22Rv1 (cell line): ENCODE measurements at regions not wholly inside any gene's neighbourhood (a gene's known extent, or its start where the extent isn't known, plus 50 kb on each side); places are given as distances from the start of the nearest gene placed in this dataset.

Experiments
- CTCF ChIP-seq: fragments of 450-650 bp; IDR thresholded peaks from 2 replicates; pipeline ENCODE4 v1.5.1; 2017; ENCODE audit warnings: mild to moderate bottlenecking
- ZFX ChIP-seq: fragments of 450-650 bp; IDR thresholded peaks from 2 replicates; pipeline ENCODE4 v1.6.1; 2017; ENCODE audit warnings: antibody characterized with exemption, borderline replicate concordance

DNA sequence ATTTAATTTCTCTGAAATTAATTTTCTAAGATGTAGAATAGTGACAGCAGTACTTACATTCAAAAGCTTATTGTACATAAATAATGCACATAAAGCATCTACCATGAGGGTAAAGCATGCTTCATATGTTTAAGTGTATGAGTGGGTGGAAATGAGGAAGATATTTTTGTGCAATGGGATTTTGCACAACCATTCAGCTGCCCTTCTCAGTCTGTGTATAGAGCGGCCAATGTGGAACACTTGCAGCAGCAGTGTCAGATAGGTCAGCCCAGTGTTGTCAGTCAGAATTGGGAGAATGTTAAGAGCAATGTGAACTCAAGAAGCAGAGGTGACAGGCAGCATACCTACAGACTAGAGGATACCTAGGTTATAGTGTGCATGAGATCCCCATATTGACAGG, 72.5 kb upstream of the ATP2B1 start:
- no peak for TF ChIP-seq CTCF
- TF ChIP-seq ZFX: no peak
